ENCODE measurements at regions not wholly inside any gene's neighbourhood (a gene's known extent, or its start where the extent isn't known, plus 50 kb on each side); places are given as distances from the start of the nearest gene placed in this dataset.

- no peak for DNase-seq (ENCODE audit: extremely low read depth, low read depth)
- TF ChIP-seq, protein P1, sequence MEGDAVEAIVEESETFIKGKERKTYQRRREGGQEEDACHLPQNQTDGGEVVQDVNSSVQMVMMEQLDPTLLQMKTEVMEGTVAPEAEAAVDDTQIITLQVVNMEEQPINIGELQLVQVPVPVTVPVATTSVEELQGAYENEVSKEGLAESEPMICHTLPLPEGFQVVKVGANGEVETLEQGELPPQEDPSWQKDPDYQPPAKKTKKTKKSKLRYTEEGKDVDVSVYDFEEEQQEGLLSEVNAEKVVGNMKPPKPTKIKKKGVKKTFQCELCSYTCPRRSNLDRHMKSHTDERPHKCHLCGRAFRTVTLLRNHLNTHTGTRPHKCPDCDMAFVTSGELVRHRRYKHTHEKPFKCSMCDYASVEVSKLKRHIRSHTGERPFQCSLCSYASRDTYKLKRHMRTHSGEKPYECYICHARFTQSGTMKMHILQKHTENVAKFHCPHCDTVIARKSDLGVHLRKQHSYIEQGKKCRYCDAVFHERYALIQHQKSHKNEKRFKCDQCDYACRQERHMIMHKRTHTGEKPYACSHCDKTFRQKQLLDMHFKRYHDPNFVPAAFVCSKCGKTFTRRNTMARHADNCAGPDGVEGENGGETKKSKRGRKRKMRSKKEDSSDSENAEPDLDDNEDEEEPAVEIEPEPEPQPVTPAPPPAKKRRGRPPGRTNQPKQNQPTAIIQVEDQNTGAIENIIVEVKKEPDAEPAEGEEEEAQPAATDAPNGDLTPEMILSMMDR (IDR thresholded peaks at IDR 0.05; ENCODE audit: low read depth, low read length): peak; percentile 34
These were observed 650.5 kb downstream of the GALR1 start for GRCh38 chr18:77899972-77900754.

DNA sequence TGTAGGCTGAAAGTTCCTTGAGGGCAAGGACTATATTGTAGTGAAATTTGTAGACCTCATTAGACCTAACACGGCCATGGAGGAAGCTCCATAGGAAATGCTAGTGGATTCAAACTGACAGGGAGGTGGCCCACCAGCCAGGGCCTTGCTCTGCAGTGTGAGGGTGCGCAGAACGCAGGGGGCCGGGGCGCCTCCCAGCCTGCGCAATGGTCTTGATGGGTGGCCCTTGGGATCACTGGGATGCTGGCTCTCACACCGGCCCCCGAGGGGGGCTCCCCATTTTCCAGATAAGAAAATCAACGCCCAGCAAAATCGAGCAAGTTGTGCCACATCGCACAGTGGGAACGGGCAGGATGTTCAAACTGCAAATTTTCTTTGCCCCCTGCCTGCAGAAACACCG lies 655.4 kb downstream of the GALR1 start:
- DNase-seq (ENCODE audit: extremely low read depth, low read depth): no peak
- TF ChIP-seq, protein P1 (IDR thresholded peaks at IDR 0.05; ENCODE audit: low read depth, low read length): no peak

DNA sequence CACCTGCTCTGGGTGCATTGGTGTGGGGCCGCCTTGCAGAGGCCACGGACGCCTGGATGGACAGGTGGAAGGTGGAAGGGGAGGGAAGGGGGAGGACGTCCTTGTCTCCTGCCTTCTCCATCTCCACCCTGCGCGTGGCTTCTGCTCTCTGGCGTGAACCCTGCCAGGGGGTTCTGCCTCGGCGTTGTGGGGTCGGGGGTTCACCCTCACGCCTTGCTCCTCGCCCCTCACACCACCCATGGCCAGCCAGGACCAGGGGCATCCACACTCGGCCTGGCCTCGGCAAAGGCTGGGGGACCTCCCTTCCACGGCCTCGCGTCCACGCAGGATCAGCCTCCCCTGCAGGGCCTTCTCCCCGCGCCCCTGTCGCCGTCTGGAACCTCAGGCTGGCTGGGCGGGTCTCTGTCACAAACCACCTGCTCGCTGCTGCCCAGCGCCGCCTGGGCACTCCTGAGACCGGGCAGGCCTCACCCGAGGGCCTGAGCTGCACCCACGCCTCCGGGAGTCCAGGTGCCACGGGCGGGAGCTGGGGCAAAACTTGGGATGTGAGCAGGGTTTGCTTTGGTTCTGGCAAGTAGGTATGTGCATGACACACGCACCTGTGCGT lies 655.9 kb downstream of the GALR1 start:
- no peak for DNase-seq (ENCODE audit: extremely low read depth, low read depth)
- TF ChIP-seq, protein P1 (IDR thresholded peaks at IDR 0.05; ENCODE audit: low read depth, low read length): no peak

DNA sequence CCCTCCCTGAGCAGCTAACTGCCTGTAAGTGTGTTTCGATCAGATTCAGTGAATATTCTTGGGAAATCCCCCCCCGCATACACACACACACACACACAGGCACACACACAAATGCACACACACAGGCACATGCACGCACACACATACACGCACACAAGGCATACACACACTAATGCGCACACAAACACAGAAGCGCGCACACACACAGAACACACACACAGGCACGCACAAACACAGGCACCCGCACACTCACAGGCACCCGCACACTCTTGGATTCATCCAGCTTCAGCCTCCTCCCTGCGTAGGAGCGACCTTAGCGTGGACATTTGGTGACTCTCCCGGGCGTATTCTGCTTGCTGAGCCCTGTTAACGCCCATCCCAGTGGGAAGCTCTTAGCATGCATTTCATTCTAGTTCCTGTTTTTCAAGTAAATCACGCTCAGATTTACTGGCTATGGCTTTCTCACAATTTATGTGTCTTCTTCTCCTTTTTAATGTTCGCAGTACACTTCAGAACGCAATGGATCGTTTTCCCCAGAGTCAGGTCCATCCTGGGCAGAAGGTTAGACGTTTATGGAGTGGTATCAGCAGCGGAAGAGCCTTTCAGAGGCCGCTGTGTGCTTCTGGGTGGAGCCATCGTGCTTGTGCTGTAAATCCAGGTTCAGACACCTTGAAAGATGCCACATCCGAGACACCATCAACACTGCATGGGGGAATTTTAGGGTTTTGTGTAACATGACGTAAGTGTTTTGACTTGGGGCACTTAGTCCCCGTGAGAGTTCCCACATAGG lies 656.6 kb downstream of the GALR1 start:
- TF ChIP-seq, protein P1 (IDR thresholded peaks at IDR 0.05; ENCODE audit: low read depth, low read length): no peak
- no peak for DNase-seq (ENCODE audit: extremely low read depth, low read depth)

- TF ChIP-seq, protein P1 (IDR thresholded peaks at IDR 0.05; ENCODE audit: low read depth, low read length): no peak
- DNase-seq (ENCODE audit: extremely low read depth, low read depth): no peak
These were observed 660.7 kb downstream of the GALR1 start for GRCh38 chr18:77910347-77910746.

DNA sequence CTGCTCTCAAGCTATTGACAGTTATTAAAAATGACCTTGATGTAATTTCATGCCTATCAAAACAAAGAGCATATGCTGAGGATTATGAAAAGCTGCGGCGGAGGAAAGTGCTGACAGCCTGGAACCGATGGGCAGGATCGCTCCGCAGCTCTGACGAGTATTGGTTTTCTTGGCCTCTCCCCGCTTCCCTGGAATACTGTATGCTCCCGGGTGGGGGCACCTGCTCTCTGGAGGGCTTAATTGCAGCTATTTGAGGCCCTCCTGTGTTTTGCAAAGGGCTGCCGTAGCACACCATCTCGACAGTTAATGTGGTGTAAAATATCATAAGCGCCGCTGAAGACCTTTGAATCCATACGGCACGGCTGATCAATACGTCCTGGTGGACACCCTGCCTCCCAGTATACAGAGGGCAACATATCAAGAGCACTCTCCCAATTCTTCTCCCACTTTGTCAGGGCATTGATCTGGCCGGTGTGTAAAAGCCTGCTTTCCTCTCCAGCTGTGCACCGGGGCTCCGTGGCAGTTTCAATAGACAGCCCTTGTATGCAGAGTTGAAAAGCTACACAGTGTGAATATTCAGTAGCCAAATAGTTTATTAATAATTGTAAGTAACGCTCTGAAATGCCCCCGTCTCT lies 662.4 kb downstream of the GALR1 start:
- DNase-seq (ENCODE audit: extremely low read depth, low read depth): no peak
- TF ChIP-seq, protein P1 (IDR thresholded peaks at IDR 0.05; ENCODE audit: low read depth, low read length): no peak

All from AG09319 (cell line).